ENCODE measurements at regions not wholly inside any gene's neighbourhood (a gene's known extent, or its start where the extent isn't known, plus 50 kb on each side); places are given as distances from the start of the nearest gene placed in this dataset.
"Not testable (repeated sequence)": the region's sequence is repeated elsewhere in the genome, so short reads cannot be mapped to it uniquely, and the experiment has no call there.

DNA sequence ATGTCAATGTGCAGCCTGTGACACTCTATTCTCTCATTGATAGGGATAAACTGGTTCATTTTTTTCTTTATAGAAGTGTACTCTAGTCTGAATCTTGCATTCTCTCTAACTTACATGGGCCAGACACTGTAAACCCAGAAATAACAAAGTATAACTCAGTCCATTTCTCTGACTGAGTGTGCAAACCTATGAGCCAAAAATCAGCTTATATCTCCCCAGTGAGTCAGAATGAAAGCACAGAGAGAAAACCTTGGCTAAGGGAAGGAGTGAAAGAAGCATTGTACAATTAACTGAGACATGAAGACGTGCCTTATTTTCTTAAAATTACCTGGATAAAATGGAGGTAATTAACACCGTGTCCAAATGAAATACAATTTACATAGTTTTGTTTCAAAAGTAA, 436.9 kb upstream of the IMPG1 start:
- no peaks in the 10 kb centered on the region for H3K27me3 ChIP-seq (ENCODE audit: low read depth)
- no peak overlapping the region for H3K27ac ChIP-seq (replicated peaks)
- intact Hi-C loops (cut with micrococcal nuclease): no loop called here
- TF ChIP-seq, protein P1, sequence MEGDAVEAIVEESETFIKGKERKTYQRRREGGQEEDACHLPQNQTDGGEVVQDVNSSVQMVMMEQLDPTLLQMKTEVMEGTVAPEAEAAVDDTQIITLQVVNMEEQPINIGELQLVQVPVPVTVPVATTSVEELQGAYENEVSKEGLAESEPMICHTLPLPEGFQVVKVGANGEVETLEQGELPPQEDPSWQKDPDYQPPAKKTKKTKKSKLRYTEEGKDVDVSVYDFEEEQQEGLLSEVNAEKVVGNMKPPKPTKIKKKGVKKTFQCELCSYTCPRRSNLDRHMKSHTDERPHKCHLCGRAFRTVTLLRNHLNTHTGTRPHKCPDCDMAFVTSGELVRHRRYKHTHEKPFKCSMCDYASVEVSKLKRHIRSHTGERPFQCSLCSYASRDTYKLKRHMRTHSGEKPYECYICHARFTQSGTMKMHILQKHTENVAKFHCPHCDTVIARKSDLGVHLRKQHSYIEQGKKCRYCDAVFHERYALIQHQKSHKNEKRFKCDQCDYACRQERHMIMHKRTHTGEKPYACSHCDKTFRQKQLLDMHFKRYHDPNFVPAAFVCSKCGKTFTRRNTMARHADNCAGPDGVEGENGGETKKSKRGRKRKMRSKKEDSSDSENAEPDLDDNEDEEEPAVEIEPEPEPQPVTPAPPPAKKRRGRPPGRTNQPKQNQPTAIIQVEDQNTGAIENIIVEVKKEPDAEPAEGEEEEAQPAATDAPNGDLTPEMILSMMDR (IDR thresholded peaks at IDR 0.05; ENCODE audit: borderline replicate concordance): no peak
- H3K36me3 ChIP-seq: no peaks in the 10 kb centered on the region
- H3K4me3 ChIP-seq: no peak overlapping the region
- H3K4me1 ChIP-seq: no peaks in the 10 kb centered on the region
- no peaks in the 10 kb centered on the region for H3K9me3 ChIP-seq (replicated peaks)
- DNase-seq: no peak

DNA sequence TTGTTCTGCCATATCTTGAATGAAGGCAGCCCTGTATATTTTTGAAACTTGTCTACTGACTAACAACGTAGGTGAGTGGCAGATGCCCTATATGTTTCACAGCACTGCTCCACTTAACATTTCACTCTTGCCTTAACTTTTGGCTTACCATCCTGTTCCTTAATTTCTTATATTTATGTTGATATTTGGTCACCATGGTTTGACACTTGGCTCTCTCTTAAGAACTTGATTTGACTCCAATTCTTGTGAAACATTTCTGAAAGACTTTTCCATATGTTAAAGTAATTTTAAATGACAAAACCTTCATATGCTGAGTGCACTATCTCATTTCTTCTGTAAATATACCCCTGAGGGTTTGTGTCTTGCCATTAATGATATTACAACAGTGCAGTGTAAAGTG, 434.3 kb upstream of the IMPG1 start:
- Histone ChIP-seq H3K9me3 (replicated peaks) (no peaks in the 10 kb centered on the region), H3K4me1 (no peaks in the 10 kb centered on the region), H3K36me3 (no peaks in the 10 kb centered on the region), H3K27me3 (ENCODE audit: low read depth) (no peaks in the 10 kb centered on the region), H3K4me3 (no peak overlapping the region), H3K27ac (replicated peaks) (no peak overlapping the region)
- intact Hi-C loops (cut with micrococcal nuclease): no loop called here
- DNase-seq: no peak
- TF ChIP-seq, protein P1 (IDR thresholded peaks at IDR 0.05; ENCODE audit: borderline replicate concordance): no peak

DNA sequence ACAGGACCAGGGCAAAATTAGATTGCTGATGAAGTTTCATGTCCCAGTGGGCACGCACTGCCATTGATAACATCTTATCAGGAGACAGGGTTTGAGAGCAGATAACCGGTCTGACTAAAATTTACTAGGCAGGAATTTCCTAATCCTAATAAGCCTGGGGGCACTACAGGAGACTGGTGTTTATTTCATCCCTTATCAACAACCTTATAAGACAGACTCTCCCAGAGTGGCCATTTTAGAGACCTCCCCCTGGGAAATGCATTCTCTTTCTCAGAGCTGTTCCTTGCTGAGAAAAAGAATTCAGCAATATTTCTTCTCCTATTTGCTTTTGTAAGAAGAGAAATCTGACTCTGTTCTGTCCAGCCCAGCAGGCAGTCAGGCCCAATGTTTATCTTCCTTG, 423.4 kb upstream of the IMPG1 start:
- H3K9me3 ChIP-seq (replicated peaks): peaks cover 44% of the 10 kb centered on the region
- H3K4me3 ChIP-seq: no peak overlapping the region
- TF ChIP-seq, protein P1 (IDR thresholded peaks at IDR 0.05; ENCODE audit: borderline replicate concordance): no peak
- H3K4me1 ChIP-seq: no peaks in the 10 kb centered on the region
- DNase-seq: no peak
- H3K36me3 ChIP-seq: no peaks in the 10 kb centered on the region
- intact Hi-C loops (cut with micrococcal nuclease): no loop called here
- H3K27me3 ChIP-seq (ENCODE audit: low read depth): no peaks in the 10 kb centered on the region
- no peak overlapping the region for H3K27ac ChIP-seq (replicated peaks)

DNA sequence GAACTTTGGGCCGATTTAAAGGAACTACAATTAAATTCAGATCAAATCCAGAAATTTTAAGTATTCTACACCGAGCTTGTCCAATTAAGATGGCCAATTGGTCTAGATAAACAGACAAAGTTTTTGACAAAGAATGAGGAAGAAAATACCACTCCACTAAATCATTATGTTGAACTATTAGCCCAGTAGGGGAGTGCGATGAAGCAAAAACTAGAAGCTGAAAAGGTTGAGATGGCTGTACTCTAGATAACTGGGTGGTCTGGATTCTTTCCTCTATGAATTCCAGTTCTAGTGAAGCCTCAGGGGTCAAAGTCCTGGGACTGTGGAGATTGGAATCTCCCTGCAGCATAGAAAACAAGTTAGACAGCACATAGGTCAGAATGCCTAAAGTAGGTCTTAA, 418.9 kb upstream of the IMPG1 start:
- DNase-seq; intact Hi-C loops (cut with micrococcal nuclease); H3K4me3 ChIP-seq: not testable (repeated sequence)

DNA sequence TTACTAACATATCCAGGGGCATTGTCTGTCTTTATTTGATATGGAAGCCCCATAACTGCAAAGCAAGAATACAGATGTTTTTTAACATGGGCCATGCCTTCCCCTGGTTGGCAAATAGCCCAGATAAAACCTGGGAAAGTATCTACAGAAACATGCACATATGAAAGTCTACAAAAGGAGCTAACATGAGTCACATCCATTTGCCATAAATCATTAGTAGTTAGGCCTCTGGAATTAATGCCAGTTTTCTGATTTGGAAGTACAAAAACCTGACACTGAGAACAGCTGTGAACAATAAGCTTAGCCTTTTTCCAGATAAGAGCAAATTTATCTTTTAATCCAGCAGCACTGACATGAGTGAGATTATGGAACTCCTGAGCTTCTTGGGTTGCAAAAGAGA, 418.0 kb upstream of the IMPG1 start:
- Histone ChIP-seq H3K27me3 (ENCODE audit: low read depth) (no peaks in the 10 kb centered on the region), H3K4me1 (no peaks in the 10 kb centered on the region), H3K27ac (replicated peaks) (no peak overlapping the region), H3K4me3 (no peak overlapping the region), H3K36me3 (no peaks in the 10 kb centered on the region), H3K9me3 (replicated peaks) (peaks cover 33% of the 10 kb centered on the region)
- TF ChIP-seq, protein P1 (IDR thresholded peaks at IDR 0.05; ENCODE audit: borderline replicate concordance): no peak
- intact Hi-C loops (cut with micrococcal nuclease): no loop called here
- no peak for DNase-seq

More for the DNA sequence above, 418.9 kb upstream of the IMPG1 start:
- H3K9me3 ChIP-seq (replicated peaks): peaks cover 35% of the 10 kb centered on the region
- H3K27me3 ChIP-seq (ENCODE audit: low read depth); H3K4me1 ChIP-seq; H3K27ac ChIP-seq (replicated peaks); H3K36me3 ChIP-seq: not testable (repeated sequence)

DNA sequence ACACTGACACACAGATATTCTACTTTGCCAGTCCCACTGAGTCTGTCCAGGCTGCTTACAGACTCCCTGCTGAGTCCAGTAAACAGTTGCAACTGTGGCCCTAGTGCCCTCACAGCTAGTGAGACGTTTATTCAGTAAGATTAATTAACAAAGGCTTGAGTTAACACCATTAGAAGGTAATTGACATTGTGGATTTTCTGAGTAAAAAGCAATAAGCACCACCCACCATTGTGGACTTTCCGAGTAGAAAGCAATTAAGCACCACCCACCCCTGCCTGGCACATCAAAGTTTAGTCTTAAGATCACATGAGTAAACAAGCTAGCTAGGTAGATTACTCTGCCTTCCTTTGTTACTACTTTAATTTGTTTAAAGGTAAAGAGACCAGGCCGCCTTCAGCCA, 408.6 kb upstream of the IMPG1 start:
- peaks cover 79% of the 10 kb centered on the region for H3K9me3 ChIP-seq (replicated peaks)

More for the DNA sequence above, 408.6 kb upstream of the IMPG1 start:
- no peak overlapping the region for H3K27ac ChIP-seq (replicated peaks)
- DNase-seq: no peak
- TF ChIP-seq, protein P1 (IDR thresholded peaks at IDR 0.05; ENCODE audit: borderline replicate concordance): no peak
- no peak overlapping the region for H3K4me3 ChIP-seq
- intact Hi-C loops (cut with micrococcal nuclease): no loop called here
- no peaks in the 10 kb centered on the region for H3K4me1 ChIP-seq
- no peaks in the 10 kb centered on the region for H3K36me3 ChIP-seq
- no peaks in the 10 kb centered on the region for H3K27me3 ChIP-seq (ENCODE audit: low read depth)
